AG04450 (cell line): ENCODE measurements at regions not wholly inside any gene's neighbourhood (a gene's known extent, or its start where the extent isn't known, plus 50 kb on each side); places are given as distances from the start of the nearest gene placed in this dataset.

Experiments
- CTCF ChIA-PET: fragments of 300-600, 350-600 bp; formaldehyde crosslinking; extraction: SDS; loops from one replicate; lab custom pipeline; 2022; ENCODE audit warnings: antibody characterized with exemption, inconsistent platforms; lab: Charles Lee
- POLR2A ChIA-PET: fragments of 350-600 bp; formaldehyde crosslinking; extraction: SDS; loops from one replicate; lab custom pipeline; 2021; ENCODE audit warnings: antibody characterized with exemption, inconsistent platforms; lab: Yijun Ruan, JAX
- DNase-seq: peaks from one replicate; pipeline ENCODE4 v3.0.0-alpha.2; 2011; ENCODE audit warnings: low read depth, low spot score
- H3K27ac ChIP-seq: one replicate; pipeline ENCODE4 v1.5.1; 2012; ENCODE audit warnings: low read depth, low read length, control low read depth
- H3K27me3 ChIP-seq: one replicate; pipeline ENCODE4 v1.6.0; 2012; ENCODE audit warnings: low read length; ENCODE audit not compliant: control insufficient read depth, insufficient read depth
- H3K4me3 ChIP-seq: 2 replicates; pipeline ENCODE4 v1.5.1; 2011; ENCODE audit warnings: mild to moderate bottlenecking, low read depth, low read length, control low read depth
- H3K9me3 ChIP-seq: 2 replicates; pipeline ENCODE4 v1.5.1; 2012; ENCODE audit warnings: low read length; ENCODE audit not compliant: control insufficient read depth, insufficient read depth
- CTCF ChIP-seq: IDR thresholded peaks from 2 replicates; pipeline ENCODE4 v1.5.1; 2011; ENCODE audit warnings: low read depth, low read length, control low read depth, inconsistent platforms

DNA sequence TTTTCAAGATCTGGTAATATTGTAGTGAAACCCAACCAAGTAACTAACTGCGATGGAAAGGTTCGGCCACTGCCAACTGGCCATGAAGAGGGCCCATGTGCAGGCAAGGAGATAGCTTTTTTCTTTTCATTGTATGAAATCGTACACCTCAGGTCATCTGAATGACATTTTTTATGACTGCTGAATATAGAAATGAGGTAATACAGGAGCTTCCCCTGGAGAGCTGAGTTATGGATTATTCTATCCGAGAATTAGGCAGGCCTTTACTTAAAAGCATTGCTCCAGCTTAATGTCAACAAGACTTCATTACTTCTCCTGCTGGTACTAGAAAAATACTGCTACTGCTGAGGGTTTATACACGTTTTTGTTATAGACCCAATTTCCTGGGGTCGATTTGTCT, 1215.6 kb downstream of the EFNB2 start:
- no peak for DNase-seq
- H3K27ac ChIP-seq, result no peak overlapping the region
- no peaks in the 10 kb centered on the region for H3K27me3 ChIP-seq
- TF ChIP-seq CTCF, result no peak
- H3K9me3 ChIP-seq, result no peaks in the 10 kb centered on the region
- CTCF ChIA-PET, result no interaction called here
- no peak overlapping the region for H3K4me3 ChIP-seq
- POLR2A ChIA-PET, result no interaction called here

GRCh38 chr13:105316731-105317130, 1218.7 kb downstream of the EFNB2 start:
- Histone ChIP-seq H3K4me3 (no peak overlapping the region), H3K27me3 (no peaks in the 10 kb centered on the region), H3K27ac (no peak overlapping the region), H3K9me3 (no peaks in the 10 kb centered on the region)
- no peak for DNase-seq
- no peak for TF ChIP-seq CTCF
- ChIA-PET POLR2A (no interaction called here), CTCF (no interaction called here)

- ChIA-PET POLR2A (no interaction called here), CTCF (no interaction called here)
- no peak for DNase-seq
- H3K27me3 ChIP-seq, result no peaks in the 10 kb centered on the region
- no peak overlapping the region for H3K4me3 ChIP-seq
- H3K9me3 ChIP-seq, result no peaks in the 10 kb centered on the region
- no peak for TF ChIP-seq CTCF
- no peak overlapping the region for H3K27ac ChIP-seq
These were observed 1222.6 kb downstream of the EFNB2 start for GRCh38 chr13:105312906-105313305.

DNA sequence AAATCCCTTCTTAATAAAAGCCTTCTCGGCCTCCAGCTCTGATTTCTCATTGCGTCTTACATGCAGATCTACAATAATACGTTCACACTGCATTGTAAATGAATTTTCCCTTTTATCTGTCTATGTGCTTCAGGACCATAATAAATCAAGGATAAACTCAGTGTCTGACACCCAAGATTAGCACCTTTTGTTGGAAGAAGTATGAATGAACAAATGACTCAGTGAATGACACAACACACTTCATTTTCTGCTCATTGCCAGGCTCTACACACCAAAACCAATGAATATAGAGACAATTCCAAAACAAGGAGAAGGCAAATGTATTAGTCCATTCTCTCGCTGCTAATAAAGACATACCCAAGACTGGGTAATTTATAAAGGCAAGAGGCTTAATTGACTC, 1224.4 kb downstream of the EFNB2 start:
- Histone ChIP-seq H3K27me3 (no peaks in the 10 kb centered on the region), H3K4me3 (no peak overlapping the region), H3K27ac (no peak overlapping the region), H3K9me3 (no peaks in the 10 kb centered on the region)
- ChIA-PET CTCF (no interaction called here), POLR2A (no interaction called here)
- DNase-seq, result no peak
- TF ChIP-seq CTCF, result no peak

DNA sequence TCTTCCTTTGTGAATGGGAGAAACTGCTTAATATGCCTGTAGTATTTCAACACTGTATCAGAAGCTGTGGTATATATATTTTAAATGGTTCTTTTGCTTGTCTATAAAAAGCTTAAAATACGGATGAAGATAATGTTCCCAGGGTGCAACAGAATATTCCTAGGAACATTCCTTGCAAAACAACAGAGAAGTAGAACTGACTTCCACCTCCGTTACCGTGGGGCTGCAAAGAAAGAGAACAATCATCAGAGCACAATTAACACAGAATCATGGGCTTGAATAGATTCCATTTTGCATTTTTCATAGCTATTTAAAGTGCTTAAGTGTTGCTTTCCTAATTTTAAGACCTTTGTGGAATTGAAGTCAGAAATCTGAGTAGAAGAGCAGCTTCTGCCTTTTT, 1227.7 kb downstream of the EFNB2 start:
- POLR2A ChIA-PET, result no interaction called here
- DNase-seq, result no peak
- TF ChIP-seq CTCF, result no peak
- H3K27ac ChIP-seq, result no peak overlapping the region
- H3K4me3 ChIP-seq, result no peak overlapping the region
- CTCF ChIA-PET, result no interaction called here
- H3K27me3 ChIP-seq, result no peaks in the 10 kb centered on the region
- no peaks in the 10 kb centered on the region for H3K9me3 ChIP-seq
